ENCODE measurements at regions not wholly inside any gene's neighbourhood (a gene's known extent, or its start where the extent isn't known, plus 50 kb on each side); places are given as distances from the start of the nearest gene placed in this dataset.
"Not testable (repeated sequence)": the region's sequence is repeated elsewhere in the genome, so short reads cannot be mapped to it uniquely, and the experiment has no call there.

DNA sequence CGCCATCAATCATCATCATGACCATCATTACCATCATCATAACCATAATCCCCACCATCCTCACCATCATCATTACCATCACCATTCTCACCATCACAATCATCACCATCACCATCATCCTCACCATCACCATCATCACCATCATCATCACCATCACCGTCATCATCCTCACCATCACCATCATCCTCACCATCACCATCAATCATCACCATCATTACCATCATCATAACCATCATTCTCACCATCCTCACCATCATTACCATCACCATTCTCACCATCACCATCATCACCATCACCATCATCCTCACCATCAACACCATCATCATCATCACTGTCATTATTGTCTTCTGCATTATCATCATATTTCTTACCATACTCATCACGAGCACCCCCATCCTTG, 245.5 kb downstream of the ADGRD1 start:
- Mint-ChIP-seq H3K36me3 (ENCODE audit: insufficient read depth) (no peaks in the 10 kb centered on the region), H3K9me3 (ENCODE audit: low read depth) (no peaks in the 10 kb centered on the region), H3K4me1 (ENCODE audit: low read depth) (no peaks in the 10 kb centered on the region), H3K4me3 (ENCODE audit: low read depth) (no peak overlapping the region), H3K27me3 (peaks cover 7% of the 10 kb centered on the region), H3K27ac (no peak overlapping the region)
- no peak for DNase-seq (ENCODE audit: low spot score, unreplicated experiment)
- TF ChIP-seq, protein P1, sequence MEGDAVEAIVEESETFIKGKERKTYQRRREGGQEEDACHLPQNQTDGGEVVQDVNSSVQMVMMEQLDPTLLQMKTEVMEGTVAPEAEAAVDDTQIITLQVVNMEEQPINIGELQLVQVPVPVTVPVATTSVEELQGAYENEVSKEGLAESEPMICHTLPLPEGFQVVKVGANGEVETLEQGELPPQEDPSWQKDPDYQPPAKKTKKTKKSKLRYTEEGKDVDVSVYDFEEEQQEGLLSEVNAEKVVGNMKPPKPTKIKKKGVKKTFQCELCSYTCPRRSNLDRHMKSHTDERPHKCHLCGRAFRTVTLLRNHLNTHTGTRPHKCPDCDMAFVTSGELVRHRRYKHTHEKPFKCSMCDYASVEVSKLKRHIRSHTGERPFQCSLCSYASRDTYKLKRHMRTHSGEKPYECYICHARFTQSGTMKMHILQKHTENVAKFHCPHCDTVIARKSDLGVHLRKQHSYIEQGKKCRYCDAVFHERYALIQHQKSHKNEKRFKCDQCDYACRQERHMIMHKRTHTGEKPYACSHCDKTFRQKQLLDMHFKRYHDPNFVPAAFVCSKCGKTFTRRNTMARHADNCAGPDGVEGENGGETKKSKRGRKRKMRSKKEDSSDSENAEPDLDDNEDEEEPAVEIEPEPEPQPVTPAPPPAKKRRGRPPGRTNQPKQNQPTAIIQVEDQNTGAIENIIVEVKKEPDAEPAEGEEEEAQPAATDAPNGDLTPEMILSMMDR (IDR thresholded peaks at IDR 0.05; ENCODE audit: unreplicated experiment), result no peak

DNA sequence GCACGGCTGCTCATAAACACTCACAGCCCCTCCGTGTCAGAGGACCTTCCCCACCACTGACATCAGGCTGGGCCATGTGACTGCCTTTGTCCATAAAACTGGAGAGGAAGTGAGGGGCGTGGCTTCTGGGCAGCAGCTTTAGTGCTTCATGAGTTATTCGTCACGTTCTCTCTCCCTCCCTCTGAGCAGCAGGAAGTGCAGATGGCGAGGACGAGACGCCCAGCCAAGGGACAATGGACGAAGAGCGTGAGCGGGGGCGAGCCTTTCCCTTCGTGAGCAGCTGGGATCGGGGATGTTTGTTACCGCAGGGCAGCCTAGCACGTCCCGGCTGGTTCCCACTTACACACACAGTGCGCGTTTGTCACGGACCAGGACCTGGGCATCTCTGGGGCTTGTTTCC, 248.2 kb downstream of the ADGRD1 start:
- H3K36me3 Mint-ChIP-seq (ENCODE audit: insufficient read depth); H3K9me3 Mint-ChIP-seq (ENCODE audit: low read depth); H3K27ac Mint-ChIP-seq; H3K4me3 Mint-ChIP-seq (ENCODE audit: low read depth); DNase-seq (ENCODE audit: low spot score, unreplicated experiment); H3K4me1 Mint-ChIP-seq (ENCODE audit: low read depth): not testable (repeated sequence)
- H3K27me3 Mint-ChIP-seq, result peaks cover 11% of the 10 kb centered on the region

DNA sequence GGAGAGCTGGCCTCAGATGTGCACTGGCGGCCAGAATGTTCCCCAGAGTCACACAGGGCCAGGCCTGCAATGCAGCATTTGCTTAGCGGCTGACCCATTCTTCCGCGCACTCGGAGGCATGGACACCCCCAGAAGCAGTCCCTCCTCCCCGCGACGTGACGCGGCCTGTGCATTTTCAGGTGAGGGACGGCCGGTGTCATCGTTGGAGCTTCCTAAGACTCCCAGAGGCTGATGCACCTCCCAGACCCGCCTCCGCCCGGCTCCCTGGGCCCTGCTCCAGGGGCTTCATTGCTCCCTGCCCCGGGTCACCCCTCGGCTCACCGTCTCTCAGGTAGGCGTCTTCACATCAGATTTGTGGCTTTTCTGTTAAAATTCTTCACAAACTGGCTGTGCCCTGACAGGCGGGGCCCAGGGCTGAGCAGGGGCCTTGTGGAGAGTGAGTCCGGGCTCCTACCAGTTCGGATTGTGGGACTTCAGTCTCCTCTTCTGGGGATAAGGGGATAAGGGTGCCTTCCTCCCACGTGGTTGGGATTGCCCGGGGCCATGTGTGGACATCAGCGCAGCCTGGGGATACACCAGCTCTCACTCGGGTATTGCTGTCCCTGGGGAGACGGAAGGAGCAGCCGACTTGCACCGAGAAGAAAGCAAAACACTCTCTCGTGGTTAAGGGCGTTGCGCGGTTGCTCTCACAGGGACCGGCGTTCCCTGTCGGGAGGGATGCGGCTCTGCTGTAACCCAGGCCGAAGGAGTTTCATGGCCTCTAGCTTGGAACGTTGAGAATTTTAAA, 249.1 kb downstream of the ADGRD1 start:
- no peaks in the 10 kb centered on the region for H3K9me3 Mint-ChIP-seq (ENCODE audit: low read depth)
- no peak overlapping the region for H3K4me3 Mint-ChIP-seq (ENCODE audit: low read depth)
- H3K27me3 Mint-ChIP-seq, result peaks cover 8% of the 10 kb centered on the region
- TF ChIP-seq, protein P1 (IDR thresholded peaks at IDR 0.05; ENCODE audit: unreplicated experiment), result no peak
- H3K4me1 Mint-ChIP-seq (ENCODE audit: low read depth), result no peaks in the 10 kb centered on the region
- H3K27ac Mint-ChIP-seq, result no peak overlapping the region
- DNase-seq (ENCODE audit: low spot score, unreplicated experiment), result no peak
- H3K36me3 Mint-ChIP-seq (ENCODE audit: insufficient read depth), result no peaks in the 10 kb centered on the region

DNA sequence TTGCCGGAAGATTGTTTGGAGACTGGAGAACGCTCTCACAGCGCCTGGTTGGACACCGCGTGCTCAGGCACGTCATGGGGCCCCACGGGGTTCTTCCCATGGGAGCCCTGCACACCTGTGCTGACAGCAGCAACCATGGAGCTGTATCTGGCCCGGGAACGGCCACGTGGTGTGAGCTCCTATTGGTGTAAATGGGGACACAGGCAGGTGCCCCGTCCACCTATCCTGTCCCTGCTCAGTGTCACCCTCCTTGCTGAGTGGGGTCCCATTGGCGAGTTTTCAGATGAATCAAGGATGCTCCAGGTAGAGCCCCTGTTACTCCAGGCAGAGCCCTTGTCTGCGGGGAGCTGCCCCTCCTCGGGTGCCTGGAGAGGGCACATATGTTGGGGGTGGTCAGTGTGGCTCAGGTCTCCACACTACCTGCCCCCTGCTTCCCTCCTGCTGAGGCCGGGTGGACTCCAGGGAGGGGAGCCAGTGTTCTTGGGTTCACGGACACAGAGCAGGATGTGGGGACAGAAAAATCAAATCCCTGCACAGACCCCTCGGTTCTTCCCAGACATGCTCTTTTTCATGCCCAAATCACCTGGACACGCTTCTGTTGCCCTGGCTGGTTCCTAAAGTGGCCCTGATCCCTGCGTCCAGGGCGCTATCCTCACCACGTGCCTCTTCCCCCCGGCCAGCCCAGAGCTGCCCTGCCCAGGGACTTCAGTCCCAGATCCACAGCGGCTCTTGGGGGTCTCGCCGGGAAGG, 250.1 kb downstream of the ADGRD1 start:
- Mint-ChIP-seq H3K27ac (no peak overlapping the region), H3K4me1 (ENCODE audit: low read depth) (no peaks in the 10 kb centered on the region), H3K4me3 (ENCODE audit: low read depth) (no peak overlapping the region), H3K36me3 (ENCODE audit: insufficient read depth) (no peaks in the 10 kb centered on the region), H3K9me3 (ENCODE audit: low read depth) (no peaks in the 10 kb centered on the region), H3K27me3 (peaks cover 8% of the 10 kb centered on the region)
- DNase-seq (ENCODE audit: low spot score, unreplicated experiment), result no peak
- TF ChIP-seq, protein P1 (IDR thresholded peaks at IDR 0.05; ENCODE audit: unreplicated experiment), result no peak

DNA sequence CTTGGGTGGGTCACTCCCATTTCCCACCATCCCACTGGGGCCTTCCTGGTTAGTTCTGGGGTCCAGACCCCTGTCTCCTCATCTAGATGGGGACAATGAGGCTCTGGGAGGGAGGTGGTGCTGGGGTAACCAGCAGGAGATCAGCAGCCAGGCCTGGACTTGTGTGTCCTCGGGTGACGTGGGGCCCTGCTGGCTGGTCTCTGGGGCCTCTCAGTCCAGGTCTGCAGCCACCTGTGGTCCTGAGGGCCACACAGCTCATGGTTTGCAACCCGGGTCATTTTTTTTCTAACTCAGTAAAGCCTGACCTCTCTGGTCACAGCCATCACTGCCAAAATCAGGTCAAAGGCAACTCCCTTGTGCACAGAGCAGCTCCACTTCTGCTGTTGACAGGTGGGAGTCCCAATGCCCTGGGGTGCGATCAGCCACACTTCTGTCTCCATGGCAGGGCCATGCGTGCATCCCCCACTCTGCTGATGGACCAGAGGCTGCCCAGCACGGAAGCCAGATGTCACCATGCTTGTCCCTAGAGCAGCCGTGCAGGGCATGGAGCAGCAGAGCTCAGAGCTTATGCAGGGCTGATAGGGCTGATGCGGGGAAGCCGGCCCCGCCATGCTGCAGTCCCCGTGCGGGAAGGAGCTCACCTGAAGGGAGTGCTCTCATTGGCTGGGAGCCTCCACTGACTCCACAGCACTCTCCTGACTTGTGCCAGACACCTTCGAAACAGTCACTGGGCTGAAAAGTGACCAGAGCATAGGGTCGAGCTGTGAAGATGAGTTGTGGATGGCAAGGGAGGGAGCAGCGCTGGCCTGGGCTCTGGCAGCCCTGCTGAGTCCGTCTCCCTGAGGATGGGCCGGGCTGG, 250.9 kb downstream of the ADGRD1 start:
- Mint-ChIP-seq H3K27ac (no peak overlapping the region), H3K36me3 (ENCODE audit: insufficient read depth) (no peaks in the 10 kb centered on the region), H3K4me1 (ENCODE audit: low read depth) (no peaks in the 10 kb centered on the region), H3K27me3 (peaks cover 9% of the 10 kb centered on the region), H3K4me3 (ENCODE audit: low read depth) (no peak overlapping the region), H3K9me3 (ENCODE audit: low read depth) (no peaks in the 10 kb centered on the region)
- DNase-seq (ENCODE audit: low spot score, unreplicated experiment), result no peak
- TF ChIP-seq, protein P1 (IDR thresholded peaks at IDR 0.05; ENCODE audit: unreplicated experiment), result no peak

DNA sequence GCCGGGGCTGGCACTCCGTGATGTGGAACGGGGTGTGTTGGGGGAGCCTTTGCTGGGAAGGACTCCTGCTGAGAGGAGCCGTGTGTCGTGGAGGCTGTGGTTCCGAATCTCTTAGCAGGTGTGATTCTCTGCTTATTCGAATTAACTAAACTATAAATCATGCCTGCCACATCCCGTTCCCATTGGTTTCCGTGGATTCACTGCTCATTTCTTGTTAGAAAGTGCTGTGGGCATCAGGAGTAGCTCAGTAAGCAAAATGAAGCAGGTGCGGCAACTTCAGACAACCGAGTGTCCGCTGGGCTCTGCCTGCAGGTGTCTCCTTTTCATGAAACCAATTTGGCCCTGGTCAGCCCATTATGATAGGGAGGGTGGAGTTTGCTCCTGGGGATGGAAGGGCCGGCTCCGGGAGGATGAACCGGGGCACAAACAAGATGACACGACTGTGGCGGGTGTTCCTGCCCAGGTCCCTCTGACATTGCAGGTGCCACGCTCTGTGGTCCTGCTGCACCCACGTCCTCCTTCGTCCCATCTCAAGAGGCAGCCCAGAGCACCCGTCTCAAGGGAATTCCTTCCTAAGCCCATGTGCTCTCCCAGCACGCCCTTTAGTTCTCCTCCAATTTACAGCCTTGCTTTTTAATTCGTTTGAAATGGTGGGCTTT, 251.7 kb downstream of the ADGRD1 start:
- DNase-seq (ENCODE audit: low spot score, unreplicated experiment); H3K36me3 Mint-ChIP-seq (ENCODE audit: insufficient read depth); H3K4me1 Mint-ChIP-seq (ENCODE audit: low read depth); H3K9me3 Mint-ChIP-seq (ENCODE audit: low read depth); H3K4me3 Mint-ChIP-seq (ENCODE audit: low read depth); H3K27ac Mint-ChIP-seq: not testable (repeated sequence)
- H3K27me3 Mint-ChIP-seq, result peaks cover 11% of the 10 kb centered on the region

DNA sequence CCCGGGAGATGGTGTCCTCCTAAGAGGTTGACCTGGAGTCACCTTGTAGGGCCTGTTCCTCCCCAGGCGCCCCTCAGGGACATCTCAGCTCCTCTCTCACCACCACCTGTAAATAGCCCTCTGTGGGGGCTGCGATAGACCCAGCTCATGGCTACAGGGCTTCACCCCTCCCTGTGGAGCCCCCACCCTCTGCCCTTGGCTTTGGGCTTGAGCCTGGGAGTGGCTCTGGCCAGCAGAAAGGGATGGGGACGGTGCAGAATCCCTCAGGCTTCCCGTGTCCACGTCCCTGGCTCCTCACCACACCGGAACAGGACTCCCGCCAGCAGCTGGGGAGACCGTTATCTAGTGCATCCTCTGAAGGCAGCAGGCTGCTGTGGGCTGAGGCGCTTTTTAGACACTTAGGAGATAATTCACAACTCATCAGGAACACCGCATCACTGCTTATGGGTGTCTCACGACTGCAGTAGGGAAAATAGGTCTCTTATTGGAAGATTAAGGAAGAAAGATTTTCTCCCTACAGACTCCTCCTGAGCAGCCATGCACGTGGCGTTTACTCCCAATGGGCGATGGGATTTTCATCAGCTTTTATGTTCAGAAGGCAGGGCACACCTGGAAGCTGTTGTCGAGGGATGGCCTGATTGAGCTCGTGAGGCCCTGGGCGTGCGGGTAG, 253.1 kb downstream of the ADGRD1 start:
- H3K27me3 Mint-ChIP-seq, result peaks cover 14% of the 10 kb centered on the region
- not testable (repeated sequence) for H3K36me3 Mint-ChIP-seq (ENCODE audit: insufficient read depth); H3K4me3 Mint-ChIP-seq (ENCODE audit: low read depth)

DNA sequence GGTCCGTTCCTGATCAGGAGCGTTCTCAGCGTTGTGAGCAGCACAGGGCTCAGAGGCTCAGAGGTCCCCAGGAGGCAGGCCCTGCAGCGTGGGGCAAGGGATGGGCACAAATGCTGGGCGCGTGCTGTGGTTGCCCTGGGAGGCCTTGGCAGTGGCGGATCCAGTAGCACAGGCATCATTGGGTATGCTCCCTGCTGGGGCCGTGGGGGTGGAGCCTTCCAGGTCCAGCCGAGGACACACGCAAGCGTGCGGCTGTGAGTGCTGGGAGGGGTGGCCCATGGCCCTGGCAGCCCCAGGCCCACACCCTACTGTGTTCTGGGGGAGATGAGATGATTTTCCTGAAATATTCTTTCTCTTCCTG, 253.6 kb downstream of the ADGRD1 start:
- not testable (repeated sequence) for H3K4me1 Mint-ChIP-seq (ENCODE audit: low read depth); H3K27ac Mint-ChIP-seq; H3K36me3 Mint-ChIP-seq (ENCODE audit: insufficient read depth); H3K4me3 Mint-ChIP-seq (ENCODE audit: low read depth); DNase-seq (ENCODE audit: low spot score, unreplicated experiment); H3K9me3 Mint-ChIP-seq (ENCODE audit: low read depth)
- H3K27me3 Mint-ChIP-seq, result peaks cover 14% of the 10 kb centered on the region

More for the DNA sequence above, 253.1 kb downstream of the ADGRD1 start:
- not testable (repeated sequence) for H3K9me3 Mint-ChIP-seq (ENCODE audit: low read depth); H3K27ac Mint-ChIP-seq; H3K4me1 Mint-ChIP-seq (ENCODE audit: low read depth); DNase-seq (ENCODE audit: low spot score, unreplicated experiment)
